Astrocyte (in vitro differentiated cells and primary cell): ENCODE measurements at regions not wholly inside any gene's neighbourhood (a gene's known extent, or its start where the extent isn't known, plus 50 kb on each side); places are given as distances from the start of the nearest gene placed in this dataset.

Source experiments
- DNase-seq: peaks from one replicate; pipeline ENCODE4 v3.0.0-alpha.2; 2010; ENCODE audit warnings: low read depth
- FAIRE-seq: peaks from 2 replicates; lab custom pipeline; 2011; peaks lifted over from hg19 to GRCh38; lab: Jason Lieb, UNC
- H2AFZ ChIP-seq: 2 replicates; pipeline ENCODE4 v1.6.0; 2012; ENCODE audit warnings: low read depth, low read length, inconsistent platforms
- H3K27ac ChIP-seq: 2 replicates; pipeline ENCODE4 v1.5.1; 2011; ENCODE audit warnings: low read depth, low read length, inconsistent platforms
- H3K27me3 ChIP-seq: 2 replicates; pipeline ENCODE4 v1.6.0; 2011; ENCODE audit warnings: low read length, inconsistent platforms; ENCODE audit not compliant: insufficient read depth
- H3K36me3 ChIP-seq: 2 replicates; pipeline ENCODE4 v1.5.1; 2011; ENCODE audit warnings: low read length, inconsistent platforms; ENCODE audit not compliant: insufficient read depth
- H3K4me1 ChIP-seq: 2 replicates; pipeline ENCODE4 v1.5.1; 2011; ENCODE audit warnings: low read length, inconsistent platforms; ENCODE audit not compliant: insufficient read depth
- H3K4me2 ChIP-seq: 2 replicates; pipeline ENCODE4 v1.6.0; 2012; ENCODE audit warnings: low read length, inconsistent platforms
- H3K4me3 ChIP-seq: 2 replicates; pipeline ENCODE4 v1.5.1; 2011; ENCODE audit warnings: low read depth, mild to moderate bottlenecking, low read length, inconsistent platforms; ENCODE audit not compliant: insufficient read depth
- H3K79me2 ChIP-seq: 2 replicates; pipeline ENCODE4 v1.6.0; 2012; ENCODE audit warnings: mild to moderate bottlenecking, low read length, inconsistent platforms; ENCODE audit not compliant: insufficient read depth
- H3K9ac ChIP-seq: 2 replicates; pipeline ENCODE4 v1.6.0; 2012; ENCODE audit warnings: mild to moderate bottlenecking, low read length, inconsistent platforms
- H3K9me3 ChIP-seq: 2 replicates; pipeline ENCODE4 v1.5.1; 2012; ENCODE audit warnings: low read depth, mild to moderate bottlenecking, low read length, inconsistent platforms; ENCODE audit not compliant: insufficient read depth
- H4K20me1 ChIP-seq: 2 replicates; pipeline ENCODE4 v1.6.0; 2012; ENCODE audit warnings: low read length, inconsistent platforms; ENCODE audit not compliant: insufficient read depth
- H3K27ac Mint-ChIP-seq: one replicate; pipeline ENCODE4 v1.8.0; 2021; ENCODE audit warnings: mild to moderate bottlenecking, mixed read lengths; ENCODE audit not compliant: unreplicated experiment
- H3K27me3 Mint-ChIP-seq: one replicate; pipeline ENCODE4 v1.8.0; 2021; ENCODE audit warnings: low read depth, mixed read lengths; ENCODE audit not compliant: unreplicated experiment
- H3K36me3 Mint-ChIP-seq: one replicate; pipeline ENCODE4 v1.8.0; 2021; ENCODE audit warnings: low read depth, mixed read lengths; ENCODE audit not compliant: unreplicated experiment
- H3K4me1 Mint-ChIP-seq: one replicate; pipeline ENCODE4 v1.8.0; 2021; ENCODE audit warnings: low read depth, mixed read lengths; ENCODE audit not compliant: unreplicated experiment
- H3K4me3 Mint-ChIP-seq: one replicate; pipeline ENCODE4 v1.8.0; 2021; ENCODE audit warnings: mild to moderate bottlenecking, moderate library complexity, mixed read lengths; ENCODE audit not compliant: unreplicated experiment
- H3K9me3 Mint-ChIP-seq: one replicate; pipeline ENCODE4 v1.8.0; 2021; ENCODE audit warnings: mild to moderate bottlenecking, mixed read lengths; ENCODE audit not compliant: unreplicated experiment
- CTCF ChIP-seq: IDR thresholded peaks from 2 replicates; pipeline ENCODE4 v1.5.1; 2011; ENCODE audit warnings: low read depth, mild to moderate bottlenecking, inconsistent platforms, low read length, moderate library complexity; ENCODE audit not compliant: insufficient read depth
- EZH2 ChIP-seq: IDR thresholded peaks from 2 replicates; pipeline ENCODE4 v1.6.1; 2012; ENCODE audit warnings: mild to moderate bottlenecking, low read length, inconsistent platforms; ENCODE audit not compliant: insufficient read depth

- H3K9me3 ChIP-seq: no peaks in the 10 kb centered on the region
- H2AFZ ChIP-seq: no peak overlapping the region
- H3K36me3 ChIP-seq: no peaks in the 10 kb centered on the region
- no peak for FAIRE-seq
- no peak overlapping the region for H3K27ac Mint-ChIP-seq
- H3K27ac ChIP-seq: no peak overlapping the region
- H3K4me3 ChIP-seq: no peak overlapping the region
- H3K4me3 Mint-ChIP-seq: no peak overlapping the region
- no peaks in the 10 kb centered on the region for H4K20me1 ChIP-seq
- H3K9ac ChIP-seq: no peak overlapping the region
- no peak for DNase-seq
- no peaks in the 10 kb centered on the region for H3K4me1 ChIP-seq
- H3K4me1 Mint-ChIP-seq: no peaks in the 10 kb centered on the region
- H3K27me3 ChIP-seq: no peaks in the 10 kb centered on the region
- H3K27me3 Mint-ChIP-seq: no peaks in the 10 kb centered on the region
- H3K4me2 ChIP-seq: no peak overlapping the region
- no peaks in the 10 kb centered on the region for H3K9me3 Mint-ChIP-seq
- H3K79me2 ChIP-seq: no peaks in the 10 kb centered on the region
- H3K36me3 Mint-ChIP-seq: no peaks in the 10 kb centered on the region
- TF ChIP-seq CTCF (no peak), EZH2 (no peak)
Measured at GRCh38 chr2:79320871-79321270, 161.3 kb upstream of the REG3A start.

GRCh38 chr2:79294994-79295393, 135.4 kb upstream of the REG3A start:
- Histone ChIP-seq H3K4me1 (no peaks in the 10 kb centered on the region), H3K4me3 (no peak overlapping the region), H3K9me3 (peaks cover 3% of the 10 kb centered on the region), H3K36me3 (no peaks in the 10 kb centered on the region), H3K9ac (no peak overlapping the region), H2AFZ (no peak overlapping the region), H3K79me2 (no peaks in the 10 kb centered on the region), H3K4me2 (no peak overlapping the region), H4K20me1 (no peaks in the 10 kb centered on the region), H3K27me3 (no peaks in the 10 kb centered on the region), H3K27ac (no peak overlapping the region)
- FAIRE-seq (no peak), DNase-seq (no peak)
- H3K27me3 Mint-ChIP-seq: peaks cover 2% of the 10 kb centered on the region
- H3K4me3 Mint-ChIP-seq: no peak overlapping the region
- H3K27ac Mint-ChIP-seq: no peak overlapping the region
- no peaks in the 10 kb centered on the region for H3K36me3 Mint-ChIP-seq
- TF ChIP-seq EZH2 (no peak), CTCF (no peak)
- H3K9me3 Mint-ChIP-seq: no peaks in the 10 kb centered on the region
- H3K4me1 Mint-ChIP-seq: no peaks in the 10 kb centered on the region

DNA sequence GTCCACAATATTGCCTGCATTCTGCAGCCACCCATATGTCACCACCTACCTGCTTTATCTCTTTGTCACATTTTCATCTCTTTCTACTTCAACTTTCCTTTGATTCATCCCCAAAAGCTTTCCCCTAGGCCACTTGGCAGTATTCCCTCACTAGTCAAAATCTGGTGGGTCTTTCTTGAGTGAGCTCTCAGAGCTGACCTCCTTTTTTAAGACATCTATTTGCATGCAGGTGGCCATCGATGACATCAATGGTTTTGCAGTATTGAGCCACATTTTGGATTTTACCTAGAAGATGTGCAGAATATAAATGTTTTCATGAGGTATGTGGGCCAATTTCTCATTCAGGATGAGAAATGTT, 133.4 kb upstream of the REG3A start:
- Histone ChIP-seq H4K20me1 (no peaks in the 10 kb centered on the region), H3K4me3 (no peak overlapping the region), H3K9me3 (peaks cover 3% of the 10 kb centered on the region), H3K27me3 (no peaks in the 10 kb centered on the region), H3K27ac (no peak overlapping the region), H3K79me2 (no peaks in the 10 kb centered on the region), H3K9ac (no peak overlapping the region), H3K4me2 (no peak overlapping the region), H3K36me3 (no peaks in the 10 kb centered on the region), H2AFZ (no peak overlapping the region), H3K4me1 (no peaks in the 10 kb centered on the region)
- TF ChIP-seq EZH2 (no peak), CTCF (no peak)
- Mint-ChIP-seq H3K9me3 (peaks cover 7% of the 10 kb centered on the region), H3K4me3 (no peak overlapping the region), H3K36me3 (no peaks in the 10 kb centered on the region), H3K4me1 (no peaks in the 10 kb centered on the region), H3K27me3 (no peaks in the 10 kb centered on the region), H3K27ac (no peak overlapping the region)
- FAIRE-seq: no peak
- no peak for DNase-seq
